Cardiac muscle cell (in vitro differentiated cells and primary cell): ENCODE measurements at regions not wholly inside any gene's neighbourhood (a gene's known extent, or its start where the extent isn't known, plus 50 kb on each side); places are given as distances from the start of the nearest gene placed in this dataset.

ENCODE experiments used
- DNase-seq, 2 donors: peaks; one replicate each; pipeline versions ENCODE4 v3.0.0 to v3.0.0-alpha.2; 2010 to 2017; ENCODE audit warnings: low read depth in 1 of 2, low spot score in 1 of 2
- H3K27ac ChIP-seq: fragments of 200-600 bp; sonication (generic); 2 replicates; pipeline ENCODE4 v1.5.1; 2016
- H3K27me3 ChIP-seq: fragments of 200-600 bp; sonication (generic); 2 replicates; pipeline ENCODE4 v1.6.0; 2016; ENCODE audit warnings: control low read depth
- H3K36me3 ChIP-seq: fragments of 200-600 bp; sonication (generic); 2 replicates; pipeline ENCODE4 v1.5.1; 2016; ENCODE audit warnings: control low read depth
- H3K4me1 ChIP-seq: fragments of 200-600 bp; sonication (generic); 2 replicates; pipeline ENCODE4 v1.8.1; 2017; ENCODE audit warnings: low read depth, mild to moderate bottlenecking, mixed run types
- H3K4me3 ChIP-seq: fragments of 200-600 bp; sonication (generic); 2 replicates; pipeline ENCODE4 v1.5.1; 2016; ENCODE audit warnings: mild to moderate bottlenecking
- H3K9me3 ChIP-seq: fragments of 200-600 bp; sonication (generic); 2 replicates; pipeline ENCODE4 v1.5.1; 2017; ENCODE audit warnings: low read depth, mild to moderate bottlenecking, control low read depth
- CTCF ChIP-seq: IDR thresholded peaks from 2 replicates; pipeline ENCODE4 v1.5.1; 2012; ENCODE audit warnings: low read depth, mild to moderate bottlenecking, low read length

GRCh38 chr17:71959154-71959553, 161.7 kb upstream of the SOX9 start:
- DNase-seq, result peak in 1 of 2 donors; percentile 27
- no peaks in the 10 kb centered on the region for H3K36me3 ChIP-seq
- H3K27ac ChIP-seq, result no peak overlapping the region
- no peaks in the 10 kb centered on the region for H3K27me3 ChIP-seq
- no peak overlapping the region for H3K4me3 ChIP-seq
- peaks cover 6% of the 10 kb centered on the region for H3K4me1 ChIP-seq
- peak; percentile 60 for TF ChIP-seq CTCF
- no peaks in the 10 kb centered on the region for H3K9me3 ChIP-seq

GRCh38 chr17:71963351-71963750, 157.5 kb upstream of the SOX9 start:
- Histone ChIP-seq H3K4me3 (no peak overlapping the region), H3K4me1 (peaks cover 26% of the 10 kb centered on the region), H3K27me3 (no peaks in the 10 kb centered on the region), H3K27ac (no peak overlapping the region), H3K9me3 (no peaks in the 10 kb centered on the region), H3K36me3 (no peaks in the 10 kb centered on the region)
- DNase-seq, result no peak
- TF ChIP-seq CTCF, result no peak

- TF ChIP-seq CTCF, result no peak
- H3K9me3 ChIP-seq, result no peaks in the 10 kb centered on the region
- peak overlapping the region; percentile 63 for H3K27ac ChIP-seq
- no peaks in the 10 kb centered on the region for H3K36me3 ChIP-seq
- H3K4me1 ChIP-seq, result peaks cover 26% of the 10 kb centered on the region
- no peaks in the 10 kb centered on the region for H3K27me3 ChIP-seq
- no peak for DNase-seq
- no peak overlapping the region for H3K4me3 ChIP-seq
Observed at GRCh38 chr17:71963791-71964190, 157.0 kb upstream of the SOX9 start.

- Histone ChIP-seq H3K27ac (peak overlapping the region; percentile 63), H3K27me3 (no peaks in the 10 kb centered on the region), H3K9me3 (no peaks in the 10 kb centered on the region), H3K36me3 (no peaks in the 10 kb centered on the region), H3K4me1 (peaks cover 26% of the 10 kb centered on the region), H3K4me3 (no peak overlapping the region)
- no peak for TF ChIP-seq CTCF
- DNase-seq, result peak in 1 of 2 donors; percentile 65
Observed at GRCh38 chr17:71964559-71964958, 156.3 kb upstream of the SOX9 start.

- H3K27me3 ChIP-seq, result no peaks in the 10 kb centered on the region
- peaks cover 26% of the 10 kb centered on the region for H3K4me1 ChIP-seq
- TF ChIP-seq CTCF, result no peak
- H3K27ac ChIP-seq, result peak overlapping the region; percentile 47
- no peak for DNase-seq
- no peak overlapping the region for H3K4me3 ChIP-seq
- no peaks in the 10 kb centered on the region for H3K9me3 ChIP-seq
- no peaks in the 10 kb centered on the region for H3K36me3 ChIP-seq
Observed at GRCh38 chr17:71966055-71966454, 154.8 kb upstream of the SOX9 start.
